ENCODE measurements at regions not wholly inside any gene's neighbourhood (a gene's known extent, or its start where the extent isn't known, plus 50 kb on each side); places are given as distances from the start of the nearest gene placed in this dataset.

- no peak for FAIRE-seq
Measured at GRCh38 chr14:85744573-85744972, 214.6 kb downstream of the FLRT2 start.

More at GRCh38 chr14:85744573-85744972, 214.6 kb downstream of the FLRT2 start:
- BruUV-seq (replicated peaks) = no TSS peak
- H3K9ac ChIP-seq (replicated peaks; ENCODE audit: extremely low read depth, insufficient read depth, low read length) = no peak overlapping the region
- H2AFZ ChIP-seq (ENCODE audit: low read depth, low read length) = no peak overlapping the region
- no peaks in the 10 kb centered on the region for H3K79me2 ChIP-seq (ENCODE audit: control insufficient read depth, insufficient read depth, low read length)
- dilution Hi-C loops (cut with MboI; ENCODE audit: extremely low pct_ligation_motif_present, low sequenced_read_pairs) (no loop called here), intact Hi-C loops (cut with micrococcal nuclease) (no loop called here)
- H3K4me2 ChIP-seq (ENCODE audit: insufficient read depth, low read length) = no peak overlapping the region
- no peaks in the 10 kb centered on the region for H3K4me1 ChIP-seq (ENCODE audit: control insufficient read depth, extremely low read depth, insufficient read depth, low read length)
- ChIA-PET CTCF (no interaction called here), POLR2A (no interaction called here)
- no peaks in the 10 kb centered on the region for H4K20me1 ChIP-seq (replicated peaks; ENCODE audit: control insufficient read depth, extremely low read depth, insufficient read depth, low read length)
- DNase-seq (ENCODE audit: low read depth, low spot score) = no peak
- H3K9me3 ChIP-seq (replicated peaks; ENCODE audit: control insufficient read depth, insufficient read depth, low read length) = no peaks in the 10 kb centered on the region
- TF ChIP-seq GATA2 (IDR thresholded peaks at IDR 0.05; ENCODE audit: insufficient read depth, insufficient read length, low read depth, low read length) (no peak), EZH2 (IDR thresholded peaks at IDR 0.05; ENCODE audit: borderline replicate concordance, low read depth, low read length, severe bottlenecking) (no peak), POLR2A (IDR thresholded peaks at IDR 0.05; ENCODE audit: low read depth, low read length) (no peak), FOS (IDR thresholded peaks at IDR 0.05; ENCODE audit: borderline replicate concordance, insufficient read depth, low read length) (no peak), MAX (IDR thresholded peaks at IDR 0.05; ENCODE audit: insufficient read depth, insufficient read length) (no peak), CTCF (IDR thresholded peaks at IDR 0.05; ENCODE audit: extremely low read depth in 1 of 2, insufficient read depth in 1 of 2, low read depth in 1 of 2, low read length in 2 of 2) (no peak), MYC (IDR thresholded peaks at IDR 0.05; ENCODE audit: low read depth, low read length) (no peak), JUN (IDR thresholded peaks at IDR 0.05; ENCODE audit: borderline replicate concordance, insufficient read depth, insufficient read length, low read depth) (no peak), POLR2AphosphoS5 (IDR thresholded peaks at IDR 0.05; ENCODE audit: insufficient read depth, low read depth, low read length) (no peak)
- H3K27ac ChIP-seq (ENCODE audit: insufficient read depth, low read depth, low read length) = no peak overlapping the region
- H3K36me3 ChIP-seq (ENCODE audit: control insufficient read depth in 2 of 2, extremely low read depth in 1 of 2, insufficient read depth in 2 of 2, low read length in 2 of 2) = no peaks in the 10 kb centered on the region
- H3K9me1 ChIP-seq (replicated peaks; ENCODE audit: control insufficient read depth, extremely low read depth, insufficient read depth, low read length) = no peaks in the 10 kb centered on the region
- H3K27me3 ChIP-seq (ENCODE audit: control insufficient read depth in 2 of 2, insufficient read depth in 2 of 2, low read length in 2 of 2) = no peaks in the 10 kb centered on the region
- no peak overlapping the region for H3K4me3 ChIP-seq (replicated peaks in 1 of 3; ENCODE audit: insufficient read depth in 1 of 3, low read depth in 1 of 3, low read length in 3 of 3)
